ENCODE measurements at regions not wholly inside any gene's neighbourhood (a gene's known extent, or its start where the extent isn't known, plus 50 kb on each side); places are given as distances from the start of the nearest gene placed in this dataset.

- 95 to 100% methylated on average over 2 to 9 of the region's 9 CpGs for WGBS, 2 donors (ENCODE audit: low coverage in 1 of 2)
- peaks cover 0 to 5% of the 10 kb centered on the region in 2 donors for H3K9me3 ChIP-seq
- peaks cover 0 to 2% (median 0%) of the 10 kb centered on the region in 4 donors for H3K4me1 ChIP-seq
- no peak for DNase-seq
- no peaks in the 10 kb centered on the region for H3K36me3 ChIP-seq
- no peak overlapping the region for H3K27ac ChIP-seq
- no peaks in the 10 kb centered on the region for H3K27me3 ChIP-seq
- intact Hi-C loops (cut with DNase I; ENCODE audit: low total_unique reads) = no loop called here
- in situ Hi-C loops (cut with MboI; ENCODE audit: low pct_ligation_motif_present in 1 of 4, low pct_unique_long_range_greater_than_20kb in 1 of 4, low sequenced_read_pairs in 3 of 4) = no loop called here
- TF ChIP-seq CTCF (IDR thresholded peaks at IDR 0.05) (no peak), EP300 (IDR thresholded peaks at IDR 0.05; ENCODE audit: low read depth) (no peak), POLR2A (IDR thresholded peaks at IDR 0.05) (no peak), POLR2AphosphoS5 (IDR thresholded peaks at IDR 0.05) (no peak)
- H3K4me3 ChIP-seq = no peak overlapping the region
These were observed 105.9 kb downstream of the METRNL start for GRCh38 chr17:83185023-83186002.

- WGBS, 2 donors (ENCODE audit: low coverage in 1 of 2) = 5% methylated on average over 4 of the region's 4 CpGs; no CpG with 5 or more reads in 1 of the 2 donors
- intact Hi-C loops (cut with DNase I; ENCODE audit: low total_unique reads) = no loop called here
- no peak for DNase-seq
- Histone ChIP-seq H3K27me3 (no peaks in the 10 kb centered on the region), H3K36me3 (no peaks in the 10 kb centered on the region), H3K4me3 (no peak overlapping the region), H3K27ac (no peak overlapping the region), H3K4me1 (peaks cover 0 to 8% (median 0%) of the 10 kb centered on the region in 4 donors), H3K9me3 (peaks cover 0 to 5% of the 10 kb centered on the region in 2 donors)
- TF ChIP-seq POLR2A (IDR thresholded peaks at IDR 0.05) (no peak), POLR2AphosphoS5 (IDR thresholded peaks at IDR 0.05) (no peak), CTCF (IDR thresholded peaks at IDR 0.05) (no peak), EP300 (IDR thresholded peaks at IDR 0.05; ENCODE audit: low read depth) (no peak)
- in situ Hi-C loops (cut with MboI; ENCODE audit: low pct_ligation_motif_present in 1 of 4, low pct_unique_long_range_greater_than_20kb in 1 of 4, low sequenced_read_pairs in 3 of 4) = no loop called here
These were observed 106.8 kb downstream of the METRNL start for GRCh38 chr17:83186226-83186625.

GRCh38 chr17:83186751-83187421, 107.5 kb downstream of the METRNL start:
- no peaks in the 10 kb centered on the region for H3K27me3 ChIP-seq
- peaks cover 0 to 5% of the 10 kb centered on the region in 2 donors for H3K9me3 ChIP-seq
- no peak overlapping the region for H3K4me3 ChIP-seq
- in situ Hi-C loops (cut with MboI; ENCODE audit: low pct_ligation_motif_present in 1 of 4, low pct_unique_long_range_greater_than_20kb in 1 of 4, low sequenced_read_pairs in 3 of 4) = no loop called here
- no peak for DNase-seq
- intact Hi-C loops (cut with DNase I; ENCODE audit: low total_unique reads) = no loop called here
- no peaks in the 10 kb centered on the region for H3K36me3 ChIP-seq
- peaks cover 0 to 8% (median 0%) of the 10 kb centered on the region in 4 donors for H3K4me1 ChIP-seq
- TF ChIP-seq EP300 (IDR thresholded peaks at IDR 0.05; ENCODE audit: low read depth) = no peak
- TF ChIP-seq POLR2AphosphoS5 (IDR thresholded peaks at IDR 0.05) = no peak
- TF ChIP-seq CTCF (IDR thresholded peaks at IDR 0.05) = no peak
- TF ChIP-seq POLR2A (IDR thresholded peaks at IDR 0.05) = no peak
- WGBS, 2 donors (ENCODE audit: low coverage in 1 of 2) = 72 to 90% methylated on average over 2 to 3 of the region's 3 CpGs
- H3K27ac ChIP-seq = no peak overlapping the region

- Histone ChIP-seq H3K27ac (no peak overlapping the region), H3K27me3 (no peaks in the 10 kb centered on the region), H3K9me3 (peaks cover 0 to 5% of the 10 kb centered on the region in 2 donors), H3K36me3 (no peaks in the 10 kb centered on the region), H3K4me3 (no peak overlapping the region), H3K4me1 (peaks cover 0 to 8% (median 0%) of the 10 kb centered on the region in 4 donors)
- no peak for DNase-seq
- intact Hi-C loops (cut with DNase I; ENCODE audit: low total_unique reads) = no loop called here
- in situ Hi-C loops (cut with MboI; ENCODE audit: low pct_ligation_motif_present in 1 of 4, low pct_unique_long_range_greater_than_20kb in 1 of 4, low sequenced_read_pairs in 3 of 4) = no loop called here
- no peak for TF ChIP-seq POLR2A (IDR thresholded peaks at IDR 0.05)
- TF ChIP-seq CTCF (IDR thresholded peaks at IDR 0.05) = no peak
These were observed 108.4 kb downstream of the METRNL start for GRCh38 chr17:83187782-83188311.
